ENCODE measurements at regions not wholly inside any gene's neighbourhood (a gene's known extent, or its start where the extent isn't known, plus 50 kb on each side); places are given as distances from the start of the nearest gene placed in this dataset.
"Not testable (repeated sequence)": the region's sequence is repeated elsewhere in the genome, so short reads cannot be mapped to it uniquely, and the experiment has no call there.

GRCh38 chr4:19193274-19193981 lies 1058.3 kb upstream of the SLIT2 start:
- DNase-seq: no peak

- DNase-seq: no peak
Observed at GRCh38 chr4:19191979-19192650, 1059.6 kb upstream of the SLIT2 start.

- DNase-seq: no peak
Observed at GRCh38 chr4:19187691-19188090, 1064.0 kb upstream of the SLIT2 start.

GRCh38 chr4:19187096-19187495 lies 1064.6 kb upstream of the SLIT2 start:
- DNase-seq: no peak

GRCh38 chr4:19181631-19182030 lies 1070.1 kb upstream of the SLIT2 start:
- not testable (repeated sequence) for DNase-seq

GRCh38 chr4:19178835-19179234 lies 1072.9 kb upstream of the SLIT2 start:
- no peak for DNase-seq

- no peak for DNase-seq
Observed at GRCh38 chr4:19177616-19178015, 1074.1 kb upstream of the SLIT2 start.

- no peak for DNase-seq
Observed at GRCh38 chr4:19171832-19172231, 1079.9 kb upstream of the SLIT2 start.

GRCh38 chr4:19167311-19167710 lies 1084.4 kb upstream of the SLIT2 start:
- no peak for DNase-seq

- no peak for DNase-seq
Observed at GRCh38 chr4:19164334-19164733, 1087.4 kb upstream of the SLIT2 start.

- no peak for DNase-seq
Observed at GRCh38 chr4:19159874-19160273, 1091.8 kb upstream of the SLIT2 start.

GRCh38 chr4:19158107-19158809 lies 1093.4 kb upstream of the SLIT2 start:
- DNase-seq: no peak

- DNase-seq: no peak
Observed at GRCh38 chr4:19156786-19157185, 1094.9 kb upstream of the SLIT2 start.

- DNase-seq: no peak
Observed at GRCh38 chr4:19155568-19155967, 1096.1 kb upstream of the SLIT2 start.

- not testable (repeated sequence) for DNase-seq
Observed at GRCh38 chr4:19154267-19154666, 1097.4 kb upstream of the SLIT2 start.

- no peak for DNase-seq
Observed at GRCh38 chr4:19152264-19152663, 1099.4 kb upstream of the SLIT2 start.

GRCh38 chr4:19151684-19152083 lies 1100.0 kb upstream of the SLIT2 start:
- DNase-seq: no peak

GRCh38 chr4:19146038-19146437 lies 1105.7 kb upstream of the SLIT2 start:
- no peak for DNase-seq

GRCh38 chr4:19135895-19136633 lies 1114.5 kb upstream of the LCORL start:
- DNase-seq: no peak

GRCh38 chr4:19134685-19135084 lies 1113.1 kb upstream of the LCORL start:
- no peak for DNase-seq

- DNase-seq: no peak
Observed at GRCh38 chr4:19133315-19133714, 1111.8 kb upstream of the LCORL start.

- DNase-seq: no peak
Observed at GRCh38 chr4:19130866-19131265, 1109.3 kb upstream of the LCORL start.

- no peak for DNase-seq
Observed at GRCh38 chr4:19128176-19128575, 1106.6 kb upstream of the LCORL start.

Data from NCI-H146 (cell line).